HG03457 (cell line): ENCODE measurements at regions not wholly inside any gene's neighbourhood (a gene's known extent, or its start where the extent isn't known, plus 50 kb on each side); places are given as distances from the start of the nearest gene placed in this dataset.
"Not testable (repeated sequence)": the region's sequence is repeated elsewhere in the genome, so short reads cannot be mapped to it uniquely, and the experiment has no call there.

Experiments used
- ATAC-seq: cut with Tn5 transposase; IDR thresholded peaks from one replicate; pipeline ENCODE4 v1.9.1; 2021; ENCODE audit warnings: moderate number of reproducible peaks; ENCODE audit not compliant: unreplicated experiment

DNA sequence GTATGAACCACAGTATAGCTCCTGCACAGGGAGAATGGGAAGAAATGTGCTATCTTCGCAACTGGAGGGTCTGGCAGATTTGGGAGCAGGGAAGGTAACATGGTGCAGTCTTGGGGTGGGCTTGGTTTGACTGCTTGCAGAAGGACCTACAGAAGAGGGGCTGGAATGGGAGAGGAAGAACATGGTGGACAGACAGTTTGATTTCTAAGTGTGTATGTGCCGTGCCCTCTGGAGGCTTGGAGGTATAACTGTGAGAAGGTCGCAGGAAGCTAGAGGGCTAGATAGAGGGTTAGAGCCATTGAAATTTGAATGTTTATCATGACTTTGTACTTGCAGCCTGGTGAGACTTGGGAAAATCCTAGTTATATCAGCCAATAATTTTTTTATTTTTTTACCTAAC, 169.2 kb downstream of the SQOR start:
- no peak for ATAC-seq

GRCh38 chr15:45810201-45810600, 175.4 kb downstream of the SQOR start:
- ATAC-seq, result no peak

GRCh38 chr15:45812200-45812599, 177.4 kb downstream of the SQOR start:
- ATAC-seq, result no peak

- ATAC-seq, result not testable (repeated sequence)
These were observed 182.7 kb downstream of the SQOR start for GRCh38 chr15:45817578-45817977.

DNA sequence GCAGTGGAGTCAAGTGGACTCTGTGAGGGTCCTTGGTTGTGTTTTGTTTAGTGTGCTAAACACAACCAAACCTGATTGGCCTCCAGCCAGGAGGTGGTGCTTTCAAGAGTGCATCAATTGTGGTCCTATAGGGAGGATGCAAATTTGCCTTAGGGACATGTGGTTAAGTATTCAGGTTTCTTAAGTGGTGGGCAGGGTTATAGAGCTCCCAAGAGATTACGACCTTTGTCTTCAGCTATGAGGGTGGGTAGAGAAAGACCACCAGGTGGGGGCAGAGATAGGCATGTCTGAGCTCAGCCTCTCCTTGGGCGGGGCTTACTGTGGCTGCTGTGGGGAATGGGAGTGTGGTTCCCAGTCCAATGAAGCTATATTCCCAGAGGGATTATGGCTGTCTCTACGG, 186.6 kb downstream of the SQOR start:
- ATAC-seq, result no peak

DNA sequence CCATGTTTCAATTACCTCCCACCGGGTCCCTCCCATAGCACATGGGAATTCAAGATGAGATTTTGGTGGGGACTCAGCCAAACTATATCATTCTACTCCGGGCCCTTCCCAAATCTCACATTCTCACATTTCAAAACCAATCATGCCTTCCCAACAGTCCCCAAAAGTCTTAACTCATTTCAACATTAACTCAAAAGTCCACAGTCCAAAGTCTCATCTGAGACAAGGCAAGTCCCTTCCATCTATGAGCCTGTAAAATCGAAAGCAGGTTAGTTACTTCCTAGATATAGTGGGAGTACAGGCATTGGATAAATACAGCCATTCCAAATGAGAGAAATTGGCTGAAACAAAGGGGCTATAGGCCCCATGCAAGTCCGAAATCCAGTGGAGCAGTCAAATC, 188.1 kb downstream of the SQOR start:
- ATAC-seq, result not testable (repeated sequence)

GRCh38 chr15:45827275-45827674, 192.4 kb downstream of the SQOR start:
- ATAC-seq, result no peak

DNA sequence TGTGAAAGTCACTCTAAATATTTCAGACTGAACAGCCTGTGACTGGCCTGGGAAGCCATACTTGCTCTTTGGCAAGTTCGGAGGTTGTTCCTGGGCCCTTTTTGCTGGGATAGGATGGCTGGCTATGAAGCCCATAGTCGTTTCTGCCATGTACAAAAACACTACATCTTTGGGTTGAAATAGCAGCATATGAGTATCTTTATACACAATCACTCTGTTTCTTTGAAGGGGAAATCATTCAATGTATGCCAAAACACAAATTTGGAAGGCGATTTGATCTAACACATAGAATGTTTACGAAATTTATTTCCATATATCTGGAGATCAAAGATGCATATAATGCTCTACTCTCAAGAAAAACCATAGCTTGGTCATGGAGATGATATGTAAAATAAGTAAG, 192.9 kb downstream of the SQOR start:
- no peak for ATAC-seq

DNA sequence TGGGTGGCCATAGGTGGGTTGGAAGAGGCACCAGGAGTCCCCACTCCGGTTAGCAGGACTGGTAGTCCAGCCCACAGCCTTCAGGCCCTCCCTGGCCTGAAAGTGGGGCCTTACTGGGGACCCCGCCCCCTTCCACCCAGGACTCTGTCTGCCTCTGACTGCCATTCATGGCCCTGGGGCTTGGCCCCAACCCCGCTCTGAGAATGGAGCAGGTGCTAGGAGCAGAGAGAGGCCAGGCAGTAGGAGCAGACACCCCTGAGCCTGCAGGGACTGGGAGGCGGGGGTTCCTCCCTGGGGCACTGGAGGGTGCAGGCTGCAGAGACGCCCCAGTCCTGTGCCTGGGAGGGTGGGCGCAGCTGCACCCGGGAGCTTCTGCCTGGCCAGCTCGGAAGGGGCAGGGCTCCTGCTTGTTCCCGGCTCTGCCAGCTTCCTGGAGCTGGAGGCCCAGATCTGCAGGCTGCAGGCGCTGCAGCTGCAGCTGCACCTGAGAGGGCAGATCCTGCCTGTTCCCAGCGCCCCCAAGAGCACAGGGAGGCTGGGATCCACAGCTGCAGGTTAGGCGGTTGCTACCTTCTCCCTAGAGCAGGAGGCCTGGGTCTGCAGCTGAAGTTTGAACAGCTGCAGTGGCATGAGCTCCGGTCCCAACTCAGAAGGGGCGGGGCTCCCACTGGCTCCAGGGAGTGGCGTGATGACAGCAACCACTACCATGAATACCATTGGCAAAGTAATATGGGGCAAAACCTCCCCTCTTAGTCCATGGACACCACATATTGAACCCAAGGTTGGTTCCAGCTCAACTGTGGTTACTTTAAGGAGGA, 194.7 kb downstream of the SQOR start:
- ATAC-seq, result no peak

GRCh38 chr15:45831787-45832186, 197.0 kb downstream of the SQOR start:
- no peak for ATAC-seq

- no peak for ATAC-seq
These were observed 199.8 kb downstream of the SQOR start for GRCh38 chr15:45834622-45835021.

GRCh38 chr15:45842151-45842550, 207.3 kb downstream of the SQOR start:
- no peak for ATAC-seq

DNA sequence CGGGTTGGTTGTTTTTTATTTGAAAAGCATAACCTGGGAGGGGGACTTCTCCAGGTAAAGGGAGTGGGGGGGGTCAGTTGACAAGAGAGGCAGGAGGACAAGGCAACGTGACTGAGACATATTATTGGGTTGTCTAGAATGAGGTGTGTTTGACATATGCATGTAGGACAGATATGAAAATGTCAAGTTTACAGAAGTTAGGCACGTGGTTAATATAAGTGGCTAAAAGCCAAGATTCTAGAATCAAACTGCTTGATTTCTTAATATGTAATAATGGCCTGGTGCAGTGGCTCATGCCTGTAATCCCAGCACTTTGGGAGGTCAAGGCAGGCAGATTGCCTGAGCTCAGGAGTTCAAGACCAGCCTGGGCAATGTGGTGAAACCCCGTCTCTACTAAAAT, 212.8 kb downstream of the SQOR start:
- no peak for ATAC-seq

DNA sequence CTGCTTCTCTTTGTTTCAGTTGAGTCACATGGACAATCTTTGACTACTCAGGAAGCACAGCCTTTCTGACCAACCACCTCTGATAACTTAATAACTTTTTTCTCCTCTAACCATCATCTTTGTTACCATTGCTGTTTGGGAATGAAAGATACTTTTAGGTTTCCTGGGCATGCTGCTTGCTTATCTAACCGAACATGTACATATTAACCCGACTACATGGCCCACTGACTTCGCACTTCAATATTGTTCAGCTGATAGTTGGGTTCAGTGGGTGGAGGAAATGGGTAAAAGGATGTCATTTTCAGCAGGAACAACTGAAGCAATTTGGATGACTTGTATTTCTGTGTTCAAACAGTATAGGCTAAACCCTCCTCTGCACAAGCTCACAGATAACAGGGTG, 214.3 kb downstream of the SQOR start:
- no peak for ATAC-seq

DNA sequence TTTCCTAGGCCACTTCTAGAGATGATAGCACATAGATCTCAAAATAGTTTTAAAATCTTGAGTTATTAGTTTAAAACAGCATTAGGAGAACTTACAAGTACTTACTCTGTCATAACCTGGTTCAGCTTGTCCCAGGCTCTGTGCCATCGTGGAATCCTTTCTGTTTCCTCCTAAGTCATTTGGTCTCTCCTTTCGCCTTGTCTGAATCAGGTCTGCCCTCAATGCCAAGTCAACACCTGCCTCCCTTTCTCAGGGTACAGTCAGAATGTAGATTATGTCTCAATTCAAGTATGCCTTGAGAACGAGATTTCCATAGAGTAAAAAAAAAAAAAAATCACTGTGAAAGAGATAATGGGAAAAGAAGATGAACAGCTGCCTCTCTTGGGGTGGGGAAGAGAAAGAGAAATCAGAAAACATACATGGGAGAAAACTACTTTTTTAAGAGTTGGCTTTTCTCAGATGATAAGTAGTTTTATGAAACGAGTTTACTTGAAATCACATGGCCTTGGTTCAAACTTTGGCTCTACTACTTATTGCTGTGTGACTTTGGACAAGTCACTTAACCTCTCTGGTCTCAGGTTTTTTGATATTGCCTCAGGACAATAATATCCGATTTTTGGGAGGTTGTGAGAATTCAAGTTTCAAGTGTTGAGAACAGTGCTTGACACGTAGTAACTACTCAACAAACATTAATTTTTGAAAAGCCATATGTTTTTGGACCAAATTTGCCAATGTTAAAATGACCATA, 219.8 kb downstream of the SQOR start:
- ATAC-seq, result no peak

DNA sequence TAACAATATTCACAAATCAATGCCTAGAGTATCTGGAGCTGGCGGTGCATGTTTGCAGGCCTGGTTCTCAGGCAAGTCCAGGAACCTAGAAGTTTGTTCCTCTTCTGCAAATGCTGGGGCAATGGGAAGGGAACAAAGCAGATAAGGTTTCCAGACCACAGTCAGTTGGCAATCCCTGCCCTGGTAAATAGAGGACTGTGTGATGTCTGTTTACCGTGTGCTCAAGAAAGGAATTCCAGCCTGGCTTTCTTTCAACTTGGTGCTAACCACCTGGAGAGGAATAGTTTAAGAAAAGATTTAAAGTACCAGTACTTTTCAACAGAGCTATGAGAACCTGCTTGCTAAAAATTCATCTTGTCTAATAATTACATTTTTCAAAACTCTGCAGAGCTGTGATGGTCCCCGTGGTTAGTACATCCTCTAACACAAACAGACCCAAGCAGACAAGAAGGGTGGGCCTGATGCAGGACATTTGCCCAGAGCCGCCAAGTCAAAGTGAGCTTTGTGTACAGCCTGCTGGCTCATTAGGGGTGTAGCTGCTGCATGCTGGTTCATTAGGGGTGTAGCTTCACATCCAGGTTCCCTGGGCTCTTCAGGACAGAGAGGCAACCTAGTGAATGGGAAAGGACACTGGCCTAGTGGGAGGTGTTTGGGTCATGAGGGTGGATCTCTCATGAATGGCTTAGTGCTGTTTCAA, 220.5 kb downstream of the SQOR start:
- no peak for ATAC-seq

DNA sequence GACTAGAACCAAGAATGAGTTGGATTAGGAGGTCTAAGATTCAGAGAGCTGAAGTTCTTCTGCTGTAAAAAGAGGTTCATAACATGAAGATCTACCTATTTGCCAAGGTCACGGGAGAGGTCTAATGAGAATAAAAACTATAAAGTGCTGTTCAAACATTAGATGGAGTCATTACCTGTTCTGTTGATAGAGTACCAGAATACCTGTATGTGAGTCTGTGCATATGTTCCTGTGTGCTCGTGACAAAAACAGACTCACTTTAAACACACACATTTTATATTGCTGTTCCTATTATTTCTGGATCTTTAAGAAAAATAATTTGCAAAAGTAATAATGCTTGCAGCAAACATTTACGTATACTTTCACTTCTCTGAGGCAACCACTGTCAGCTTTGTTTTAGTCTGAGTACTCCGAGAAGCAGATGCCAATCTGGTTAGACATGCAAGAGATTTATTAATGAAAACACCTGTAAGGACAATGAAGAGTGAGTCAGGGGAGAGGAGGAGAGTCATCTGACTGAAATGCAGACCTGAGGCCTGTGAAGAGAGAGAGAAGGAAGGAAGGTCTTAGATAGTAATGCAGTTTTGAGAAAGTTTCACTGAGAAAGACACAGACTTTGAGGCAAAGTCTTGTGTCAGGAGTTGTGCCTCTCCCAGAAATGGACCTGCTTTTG, 221.2 kb downstream of the SQOR start:
- ATAC-seq, result no peak

- no peak for ATAC-seq
These were observed 222.5 kb downstream of the SQOR start for GRCh38 chr15:45857291-45857690.

GRCh38 chr15:45858491-45858890, 223.7 kb downstream of the SQOR start:
- no peak for ATAC-seq

DNA sequence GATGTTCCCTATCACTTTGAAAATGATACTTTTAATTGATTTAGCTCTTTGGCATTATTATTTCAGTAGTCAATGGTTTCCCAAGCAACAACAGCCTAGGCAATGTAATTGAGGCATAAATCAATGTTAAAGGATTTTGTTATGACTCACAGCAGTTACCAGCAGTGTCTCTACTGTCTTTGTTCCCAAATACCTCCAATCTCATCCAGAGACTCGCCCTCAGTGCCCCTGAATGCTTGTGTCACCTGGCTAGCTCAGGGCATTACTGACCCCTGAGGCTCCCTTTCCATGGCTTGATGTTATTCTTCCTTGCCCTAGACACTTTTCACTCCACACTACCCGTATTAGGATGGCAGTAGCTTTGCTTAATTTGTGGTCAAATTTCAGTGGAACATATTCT, 227.2 kb downstream of the SQOR start:
- ATAC-seq, result no peak

DNA sequence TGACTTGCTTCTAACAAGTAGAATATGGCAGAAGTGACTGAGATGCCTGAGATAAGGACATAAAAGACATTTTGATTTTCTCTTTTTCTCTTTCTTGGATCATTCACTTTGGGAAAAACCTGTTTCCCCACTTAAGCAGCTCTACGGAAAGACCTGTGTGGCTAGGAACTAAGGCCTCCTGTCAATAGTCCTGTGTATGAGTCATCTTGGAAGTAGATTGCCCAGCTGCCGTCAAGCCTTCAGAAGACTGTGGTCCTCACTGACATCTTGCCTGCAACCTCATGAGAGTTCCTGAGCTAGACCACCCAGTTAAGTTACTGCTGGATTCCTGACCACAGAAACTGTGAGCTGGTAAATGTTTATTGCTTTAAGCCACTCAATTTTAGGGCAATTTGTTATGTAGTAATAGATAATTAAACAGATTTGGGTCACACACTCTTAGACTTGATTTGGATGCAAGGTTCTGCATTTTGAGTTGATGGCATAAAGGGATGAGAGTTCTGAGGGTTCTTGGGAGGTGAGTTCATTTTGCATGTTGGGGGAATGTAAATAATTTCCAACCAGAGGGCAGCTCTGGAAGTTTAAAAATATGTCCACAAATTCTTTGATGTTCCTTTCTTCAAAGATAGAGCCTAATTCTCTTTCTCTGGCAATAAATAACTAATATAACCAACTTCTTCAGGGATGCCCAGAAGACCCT, 229.2 kb downstream of the SQOR start:
- no peak for ATAC-seq
